Fibroblast of gingiva (primary cell): ENCODE measurements at regions not wholly inside any gene's neighbourhood (a gene's known extent, or its start where the extent isn't known, plus 50 kb on each side); places are given as distances from the start of the nearest gene placed in this dataset.

Source experiments
- DNase-seq: peaks from one replicate; pipeline ENCODE4 v3.0.0-alpha.2; 2011; ENCODE audit warnings: low read depth

GRCh38 chr4:188841523-188841922 is 702.3 kb downstream of the TRIML1 start:
- no peak for DNase-seq

- DNase-seq = no peak
Measured at GRCh38 chr4:188854436-188854835, 715.2 kb downstream of the TRIML1 start.

- no peak for DNase-seq
Measured at GRCh38 chr4:188858696-188859095, 719.5 kb downstream of the TRIML1 start.

GRCh38 chr4:188864741-188865140 is 725.5 kb downstream of the TRIML1 start:
- no peak for DNase-seq

- no peak for DNase-seq
Measured at GRCh38 chr4:188867796-188868195, 728.6 kb downstream of the TRIML1 start.

GRCh38 chr4:188869581-188869980 is 730.3 kb downstream of the TRIML1 start:
- DNase-seq = peak; percentile 9

GRCh38 chr4:188872809-188873208 is 733.6 kb downstream of the TRIML1 start:
- DNase-seq = no peak

- DNase-seq = no peak
Measured at GRCh38 chr4:188876881-188877280, 737.6 kb downstream of the TRIML1 start.

- no peak for DNase-seq
Measured at GRCh38 chr4:188879598-188879997, 740.4 kb downstream of the TRIML1 start.

- DNase-seq = no peak
Measured at GRCh38 chr4:188887905-188888304, 748.7 kb downstream of the TRIML1 start.

- DNase-seq = no peak
Measured at GRCh38 chr4:188892837-188893236, 753.6 kb downstream of the TRIML1 start.

GRCh38 chr4:188903986-188904385 is 764.7 kb downstream of the TRIML1 start:
- no peak for DNase-seq

GRCh38 chr4:188904617-188905016 is 765.4 kb downstream of the TRIML1 start:
- no peak for DNase-seq

GRCh38 chr4:188905248-188905647 is 766.0 kb downstream of the TRIML1 start:
- DNase-seq = no peak

- DNase-seq = no peak
Measured at GRCh38 chr4:188911199-188911598, 772.0 kb downstream of the TRIML1 start.

- no peak for DNase-seq
Measured at GRCh38 chr4:188911707-188912106, 772.5 kb downstream of the TRIML1 start.

- DNase-seq = no peak
Measured at GRCh38 chr4:188915175-188915574, 775.9 kb downstream of the TRIML1 start.

- no peak for DNase-seq
Measured at GRCh38 chr4:188918787-188919186, 779.5 kb downstream of the TRIML1 start.

GRCh38 chr4:188930822-188931221 is 791.6 kb downstream of the TRIML1 start:
- no peak for DNase-seq

GRCh38 chr4:188934320-188934962 is 795.2 kb downstream of the TRIML1 start:
- DNase-seq = peak; percentile 11

GRCh38 chr4:188941524-188942119 is 802.4 kb downstream of the TRIML1 start:
- peak; percentile 83 for DNase-seq

GRCh38 chr4:188942606-188943005 is 803.4 kb downstream of the TRIML1 start:
- no peak for DNase-seq

- DNase-seq = no peak
Measured at GRCh38 chr4:188949596-188949995, 810.4 kb downstream of the TRIML1 start.

GRCh38 chr4:188955066-188955465 is 815.8 kb downstream of the TRIML1 start:
- DNase-seq = no peak
